PC-3 (cell line): ENCODE measurements at regions not wholly inside any gene's neighbourhood (a gene's known extent, or its start where the extent isn't known, plus 50 kb on each side); places are given as distances from the start of the nearest gene placed in this dataset.

Experiments used
- ATAC-seq: fragments of 200-7000 bp; cut with Tn5 transposase; 2 replicates; pipeline ENCODE4 v1.9.1; 2020; ENCODE audit warnings: mild to moderate bottlenecking, moderate library complexity
- BruUV-seq: library from RNA; stranded (reverse); fragments of 400-500 nt; replicated peaks from 2 replicates; lab custom pipeline; 2021; lab: Mats Ljungman, UMichigan
- CTCF ChIA-PET: fragments of 300-600 bp; sonication (Branson Sonifier 250); formaldehyde crosslinking; loops from one replicate; lab custom pipeline; 2022; ENCODE audit warnings: antibody characterized with exemption; lab: Charles Lee
- POLR2A ChIA-PET: fragments of 300-600 bp; sonication (Branson Sonifier 250); formaldehyde crosslinking; loops from one replicate; lab custom pipeline; 2022; ENCODE audit warnings: antibody characterized with exemption; ENCODE audit not compliant: unreplicated experiment; lab: Charles Lee
- DNase-seq: peaks from one replicate; pipeline ENCODE4 v3.0.0-alpha.2; 2015
- H2AFZ ChIP-seq: fragments of 300-600 bp; sonication (generic); 2 replicates; pipeline ENCODE4 v1.6.0; 2016; ENCODE audit warnings: antibody characterized with exemption, low read length
- H3F3A ChIP-seq: fragments of 300-600 bp; sonication (generic); one replicate; pipeline ENCODE4 v1.6.0; 2017; ENCODE audit warnings: antibody characterized with exemption, low read length, control low read depth, mild to moderate bottlenecking; ENCODE audit not compliant: unreplicated experiment
- H3K27ac ChIP-seq: fragments of 300-600 bp; sonication (generic); 2 replicates; pipeline ENCODE4 v1.5.1; 2016; ENCODE audit warnings: mild to moderate bottlenecking, low read length
- H3K27me3 ChIP-seq: fragments of 300-600 bp; sonication (generic); 2 replicates; pipeline ENCODE4 v1.6.1; 2016; ENCODE audit warnings: low read length, mixed read lengths
- H3K36me3 ChIP-seq: fragments of 300-600 bp; sonication (generic); 2 replicates; pipeline ENCODE4 v1.6.1; 2016; ENCODE audit warnings: low read depth, mixed run types, low read length, mixed read lengths
- H3K4me1 ChIP-seq: fragments of 300-600 bp; sonication (generic); 2 replicates; pipeline ENCODE4 v1.5.1; 2016; ENCODE audit warnings: low read length; ENCODE audit not compliant: insufficient read depth
- H3K4me2 ChIP-seq: fragments of 300-600 bp; sonication (generic); 2 replicates; pipeline ENCODE4 v1.6.0; 2016; ENCODE audit warnings: low read length
- H3K4me3 ChIP-seq: fragments of 300-600 bp; sonication (generic); 2 replicates; pipeline ENCODE4 v1.5.1; 2016; ENCODE audit warnings: mild to moderate bottlenecking, low read length, mixed read lengths
- H3K79me2 ChIP-seq: fragments of 300-600 bp; sonication (generic); 2 replicates; pipeline ENCODE4 v1.6.1; 2017; ENCODE audit warnings: low read length, mixed read lengths
- H3K9ac ChIP-seq: fragments of 300-600 bp; sonication (generic); 2 replicates; pipeline ENCODE4 v1.6.0; 2016; ENCODE audit warnings: mild to moderate bottlenecking, low read length
- H3K9me2 ChIP-seq: fragments of 300-600 bp; sonication (generic); replicated peaks from 2 replicates; pipeline ENCODE4 v1.6.1; 2016; ENCODE audit warnings: mixed run types, low read length, mixed read lengths
- H3K9me3 ChIP-seq: fragments of 300-600 bp; sonication (generic); 2 replicates; pipeline ENCODE4 v1.6.1; 2016; ENCODE audit warnings: low read length, mixed read lengths
- H4K20me1 ChIP-seq: fragments of 300-600 bp; sonication (generic); 2 replicates; pipeline ENCODE4 v1.6.1; 2016; ENCODE audit warnings: low read length, mixed read lengths
- EZH2 ChIP-seq: fragments of 300-600 bp; sonication (generic); IDR thresholded peaks from one replicate; pipeline ENCODE4 v1.6.1; 2017; ENCODE audit warnings: antibody characterized with exemption, mild to moderate bottlenecking, low read length; ENCODE audit not compliant: unreplicated experiment
- EZH2phosphoT487 ChIP-seq: fragments of 300-600 bp; sonication (generic); IDR thresholded peaks from 2 replicates; pipeline ENCODE4 v1.6.1; 2018; ENCODE audit warnings: mild to moderate bottlenecking, antibody characterized with exemption, low read length, borderline replicate concordance
- intact Hi-C: fragments of 100-400 bp; cut with micrococcal nuclease; formaldehyde crosslinking; loops from 2 replicates; pipeline ENCODE4 v1.9.0; 2023
- TF ChIP-seq, protein P1 (sequence below): fragments of 300-600 bp; sonication (generic); conservative IDR thresholded peaks from 2 replicates; pipeline ENCODE4 v1.5.1; 2017; ENCODE audit warnings: antibody characterized with exemption, low read depth, mild to moderate bottlenecking, low read length

- H3K36me3 ChIP-seq: no peaks in the 10 kb centered on the region
- CTCF ChIA-PET: no interaction called here
- H3K4me2 ChIP-seq: no peak overlapping the region
- H3K4me1 ChIP-seq: peaks cover 34% of the 10 kb centered on the region
- no TSS peak for BruUV-seq
- H3K27ac ChIP-seq: no peak overlapping the region
- no peaks in the 10 kb centered on the region for H3K9me3 ChIP-seq
- no peaks in the 10 kb centered on the region for H3K79me2 ChIP-seq
- H3K9me2 ChIP-seq: no peaks in the 10 kb centered on the region
- no peak for TF ChIP-seq EZH2
- TF ChIP-seq, protein P1, sequence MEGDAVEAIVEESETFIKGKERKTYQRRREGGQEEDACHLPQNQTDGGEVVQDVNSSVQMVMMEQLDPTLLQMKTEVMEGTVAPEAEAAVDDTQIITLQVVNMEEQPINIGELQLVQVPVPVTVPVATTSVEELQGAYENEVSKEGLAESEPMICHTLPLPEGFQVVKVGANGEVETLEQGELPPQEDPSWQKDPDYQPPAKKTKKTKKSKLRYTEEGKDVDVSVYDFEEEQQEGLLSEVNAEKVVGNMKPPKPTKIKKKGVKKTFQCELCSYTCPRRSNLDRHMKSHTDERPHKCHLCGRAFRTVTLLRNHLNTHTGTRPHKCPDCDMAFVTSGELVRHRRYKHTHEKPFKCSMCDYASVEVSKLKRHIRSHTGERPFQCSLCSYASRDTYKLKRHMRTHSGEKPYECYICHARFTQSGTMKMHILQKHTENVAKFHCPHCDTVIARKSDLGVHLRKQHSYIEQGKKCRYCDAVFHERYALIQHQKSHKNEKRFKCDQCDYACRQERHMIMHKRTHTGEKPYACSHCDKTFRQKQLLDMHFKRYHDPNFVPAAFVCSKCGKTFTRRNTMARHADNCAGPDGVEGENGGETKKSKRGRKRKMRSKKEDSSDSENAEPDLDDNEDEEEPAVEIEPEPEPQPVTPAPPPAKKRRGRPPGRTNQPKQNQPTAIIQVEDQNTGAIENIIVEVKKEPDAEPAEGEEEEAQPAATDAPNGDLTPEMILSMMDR: no peak
- no peak for TF ChIP-seq EZH2phosphoT487
- DNase-seq (no peak), ATAC-seq (no peak)
- H2AFZ ChIP-seq: no peak overlapping the region
- H3K9ac ChIP-seq: no peak overlapping the region
- no peak overlapping the region for H3K4me3 ChIP-seq
- no peaks in the 10 kb centered on the region for H3F3A ChIP-seq
- POLR2A ChIA-PET: no interaction called here
- no peaks in the 10 kb centered on the region for H4K20me1 ChIP-seq
- H3K27me3 ChIP-seq: no peaks in the 10 kb centered on the region
- intact Hi-C loops: no loop called here
Observed at GRCh38 chr7:46756256-46756655, 825.7 kb downstream of the TNS3 start.

DNA sequence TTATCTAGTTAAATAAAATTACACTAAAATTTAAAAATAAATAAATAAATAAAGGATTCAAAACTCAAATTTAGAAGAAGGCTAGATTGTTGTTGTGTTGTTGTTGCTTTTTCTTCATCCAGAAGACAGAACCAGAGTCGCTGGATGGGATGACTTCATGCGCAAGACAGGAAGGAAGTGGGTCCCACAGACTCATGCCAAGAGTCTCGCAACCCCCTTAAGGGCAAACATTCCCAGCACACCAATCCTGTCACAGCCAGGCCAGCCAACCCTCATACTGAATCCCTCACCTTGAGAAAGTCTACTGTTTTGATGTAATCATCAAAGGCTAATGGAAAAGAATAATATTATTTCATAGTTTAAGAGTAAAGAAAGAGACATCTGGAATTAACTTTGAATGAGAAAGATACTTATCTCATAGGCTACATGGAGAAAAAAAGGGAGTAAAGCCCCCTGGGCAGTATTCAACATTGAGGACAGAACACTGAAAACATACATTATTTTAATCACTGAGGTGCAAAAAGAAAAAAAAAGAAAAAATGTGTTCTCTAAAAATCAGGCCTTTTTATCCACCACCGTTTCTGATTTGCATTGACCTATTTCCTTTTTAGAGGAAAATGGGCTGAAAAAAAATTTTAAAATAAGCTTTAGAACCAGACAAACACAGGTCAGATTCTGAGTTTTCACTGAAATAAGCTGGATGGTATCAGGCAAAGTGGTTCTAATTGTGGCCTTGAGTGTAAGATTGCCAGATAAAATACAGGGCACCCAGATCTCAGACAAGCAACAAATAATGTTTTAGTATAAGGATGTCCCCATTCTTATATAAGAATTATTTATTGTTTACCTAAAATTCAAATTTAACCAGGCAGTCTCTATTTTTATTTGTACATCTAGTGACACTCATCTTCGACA, 826.5 kb downstream of the TNS3 start:
- Histone ChIP-seq H4K20me1 (no peaks in the 10 kb centered on the region), H3K27ac (no peak overlapping the region; the same call in 1 of the 2 replicates), H3K4me3 (no peak overlapping the region), H3K79me2 (no peaks in the 10 kb centered on the region), H3K36me3 (no peaks in the 10 kb centered on the region), H2AFZ (no peak overlapping the region), H3K4me2 (no peak overlapping the region), H3K4me1 (peaks cover 34% of the 10 kb centered on the region), H3K9me3 (no peaks in the 10 kb centered on the region), H3K9ac (no peak overlapping the region), H3K27me3 (no peaks in the 10 kb centered on the region), H3F3A (no peaks in the 10 kb centered on the region), H3K9me2 (no peaks in the 10 kb centered on the region)
- ChIA-PET POLR2A (no interaction called here), CTCF (no interaction called here)
- ATAC-seq (no peak), DNase-seq (no peak)
- BruUV-seq: no TSS peak
- intact Hi-C loops: no loop called here
- TF ChIP-seq, protein P1: no peak
- no peak for TF ChIP-seq EZH2phosphoT487
- TF ChIP-seq EZH2: no peak

- Histone ChIP-seq H3K4me2 (peak overlapping the region; percentile 6), H3F3A (no peaks in the 10 kb centered on the region), H3K27me3 (no peaks in the 10 kb centered on the region), H2AFZ (no peak overlapping the region), H3K79me2 (no peaks in the 10 kb centered on the region), H4K20me1 (no peaks in the 10 kb centered on the region), H3K4me1 (peaks cover 34% of the 10 kb centered on the region), H3K9me3 (no peaks in the 10 kb centered on the region), H3K9me2 (no peaks in the 10 kb centered on the region), H3K9ac (no peak overlapping the region), H3K4me3 (no peak overlapping the region), H3K36me3 (no peaks in the 10 kb centered on the region), H3K27ac (peak overlapping the region; percentile 21; the same call in 1 of the 2 replicates)
- ChIA-PET POLR2A (no interaction called here), CTCF (no interaction called here)
- intact Hi-C loops: loop anchor here (5.0 kb wide), 3 partner anchors 102 to 367 kb away; no protein-coding TSS in a partner anchor
- ATAC-seq: peak; percentile 72
- BruUV-seq: no TSS peak
- TF ChIP-seq, protein P1: no peak
- no peak for TF ChIP-seq EZH2
- DNase-seq: peak; percentile 85
Observed at GRCh38 chr7:46754140-46754720, 827.7 kb downstream of the TNS3 start.
